Spleen (tissue), 7 donors: ENCODE measurements at regions not wholly inside any gene's neighbourhood (a gene's known extent, or its start where the extent isn't known, plus 50 kb on each side); places are given as distances from the start of the nearest gene placed in this dataset.

ENCODE experiments used
- CTCF ChIP-seq, 11 experiments: fragments of 200-600 bp in 7 of 11; fragments of 450-650 bp in 4 of 11; sonication (generic) in 4 of 11; IDR thresholded peaks in 8 of 11; conservative IDR thresholded peaks in 3 of 11; 1 replicate in 7 of 11; 2 replicates in 4 of 11; pipeline versions ENCODE4 v1.4.0 to v1.8.0; 2016 to 2021; ENCODE audit warnings: antibody characterized with exemption in 11 of 11, inconsistent platforms in 4 of 11, mild to moderate bottlenecking in 1 of 11
- POLR2A ChIP-seq, 3 donors: fragments of 450-650 bp; IDR thresholded peaks; one replicate each; pipeline ENCODE4 v1.5.1; 2017; ENCODE audit warnings: antibody characterized with exemption in 3 of 3, mild to moderate bottlenecking in 1 of 3
- donor health status: DM: no; HTN: no; CAD: no; lungs with moderate emphysema.
- donor health status: DM: no; HTN: no; CAD: no.
- donor health status: DM: no; HTN: no; CAD: no.

DNA sequence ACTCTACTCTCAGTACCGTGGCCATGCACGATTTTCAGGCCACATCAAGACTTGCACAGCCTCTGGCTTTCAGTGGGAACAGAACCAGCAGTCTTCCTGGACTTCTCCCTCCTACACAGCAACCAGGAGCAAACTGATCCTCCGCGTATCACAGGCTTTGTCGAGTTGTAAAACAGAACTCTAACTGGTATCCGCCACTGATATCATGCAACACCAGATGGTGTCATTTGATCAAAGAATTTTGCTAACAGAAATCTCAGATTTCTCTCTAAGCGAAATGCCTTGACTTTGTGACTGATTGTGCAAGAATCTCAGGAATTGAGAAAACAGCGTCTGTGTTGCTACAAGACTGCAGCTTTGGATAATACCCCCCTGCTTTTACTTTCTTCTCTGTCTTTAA lies 85.7 kb downstream of the COPS8 start:
- TF ChIP-seq POLR2A (IDR thresholded peaks at IDR 0.05) (no peak), CTCF (IDR thresholded peaks at IDR 0.05 in 8 of 11, conservative IDR thresholded peaks at IDR 0.05 in 3 of 11) (peak in 1 of 11 experiments; percentile 12)
